OCI-M1 (cell line): ENCODE measurements at regions not wholly inside any gene's neighbourhood (a gene's known extent, or its start where the extent isn't known, plus 50 kb on each side); places are given as distances from the start of the nearest gene placed in this dataset.

Experiments used
- DNase-seq: peaks from one replicate; lab custom pipeline; 2025; lab: John Stamatoyannopoulos, UW

DNA sequence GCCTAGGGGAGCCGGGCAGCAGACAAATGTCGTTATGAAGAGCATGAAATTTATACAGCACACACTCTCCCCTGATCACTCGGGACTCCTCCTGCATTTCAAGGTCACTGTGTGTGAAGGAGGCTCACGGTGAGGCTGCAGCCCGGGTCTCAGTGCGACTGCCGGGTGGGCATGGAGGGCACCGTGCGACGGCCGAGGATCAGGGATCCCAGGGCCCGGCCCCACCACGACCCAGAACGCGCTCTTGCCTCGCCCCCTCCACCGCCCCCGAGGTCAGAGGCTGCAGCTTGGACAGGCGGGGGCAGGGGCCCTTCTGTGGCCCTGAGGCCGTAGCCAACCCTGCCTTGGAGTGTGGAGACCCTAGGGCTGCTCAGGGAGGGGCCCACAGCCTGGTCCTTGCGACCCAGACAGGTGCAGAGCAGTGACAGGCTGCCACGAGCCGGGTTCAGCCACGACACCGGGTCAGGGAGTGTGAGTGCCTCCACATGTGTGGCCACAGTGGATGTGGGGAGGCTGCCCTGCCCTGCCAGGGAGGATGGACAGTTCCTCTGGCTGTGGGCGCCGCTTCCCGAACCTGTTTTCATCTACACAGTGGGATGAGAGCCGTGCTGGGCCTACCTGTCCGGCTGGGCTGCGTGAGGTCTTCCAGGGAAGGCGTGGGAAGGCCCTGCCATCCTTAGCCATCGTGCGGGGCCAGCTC is 89.3 kb upstream of the NKX1-1 start:
- DNase-seq: no peak

GRCh38 chr4:1494416-1495315 is 88.4 kb upstream of the NKX1-1 start:
- no peak for DNase-seq

GRCh38 chr4:1493540-1494287 is 87.5 kb upstream of the NKX1-1 start:
- no peak for DNase-seq

GRCh38 chr4:1492651-1493539 is 86.7 kb upstream of the NKX1-1 start:
- DNase-seq: no peak

- no peak for DNase-seq
Observed at GRCh38 chr4:1492142-1492457, 85.9 kb upstream of the NKX1-1 start.

DNA sequence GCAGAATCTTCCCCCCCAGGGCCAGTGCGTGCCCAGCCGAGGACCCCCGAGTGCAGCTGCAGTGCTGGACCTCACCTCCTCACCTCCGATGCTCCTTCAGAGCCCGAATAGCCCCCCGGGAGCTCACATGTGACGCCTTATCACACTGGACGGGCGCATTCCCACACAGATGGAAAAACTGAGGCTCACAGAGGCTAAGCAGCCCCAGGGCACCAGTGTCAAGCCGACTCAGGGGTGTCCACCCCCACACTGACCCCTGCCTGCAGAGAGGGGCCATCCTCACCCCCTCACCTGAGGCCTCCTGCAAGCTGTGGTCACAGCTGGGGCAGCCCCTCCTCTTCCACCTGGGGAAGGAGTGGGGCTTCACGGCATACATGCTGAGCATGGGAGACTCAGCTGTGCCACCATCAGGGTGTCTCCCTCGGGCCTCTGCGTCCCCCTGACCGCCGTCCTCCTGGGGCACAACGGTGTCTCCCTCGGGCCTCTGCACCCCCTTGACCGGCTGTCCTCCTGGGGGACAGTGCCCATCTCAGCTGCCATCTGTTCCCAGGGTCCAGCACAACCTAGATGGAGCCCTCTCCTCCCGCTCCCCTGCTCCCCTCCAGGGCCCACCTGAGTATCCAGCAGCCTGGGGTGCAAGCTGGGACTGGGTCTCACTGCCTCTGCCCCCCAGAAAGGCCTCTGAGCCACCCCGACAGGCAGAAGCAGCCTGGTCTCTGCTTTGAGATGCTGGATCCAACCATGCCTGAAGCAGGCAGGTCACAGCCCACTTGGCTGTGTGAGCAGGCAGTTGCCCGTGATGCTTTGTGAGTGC is 85.3 kb upstream of the NKX1-1 start:
- DNase-seq: no peak

DNA sequence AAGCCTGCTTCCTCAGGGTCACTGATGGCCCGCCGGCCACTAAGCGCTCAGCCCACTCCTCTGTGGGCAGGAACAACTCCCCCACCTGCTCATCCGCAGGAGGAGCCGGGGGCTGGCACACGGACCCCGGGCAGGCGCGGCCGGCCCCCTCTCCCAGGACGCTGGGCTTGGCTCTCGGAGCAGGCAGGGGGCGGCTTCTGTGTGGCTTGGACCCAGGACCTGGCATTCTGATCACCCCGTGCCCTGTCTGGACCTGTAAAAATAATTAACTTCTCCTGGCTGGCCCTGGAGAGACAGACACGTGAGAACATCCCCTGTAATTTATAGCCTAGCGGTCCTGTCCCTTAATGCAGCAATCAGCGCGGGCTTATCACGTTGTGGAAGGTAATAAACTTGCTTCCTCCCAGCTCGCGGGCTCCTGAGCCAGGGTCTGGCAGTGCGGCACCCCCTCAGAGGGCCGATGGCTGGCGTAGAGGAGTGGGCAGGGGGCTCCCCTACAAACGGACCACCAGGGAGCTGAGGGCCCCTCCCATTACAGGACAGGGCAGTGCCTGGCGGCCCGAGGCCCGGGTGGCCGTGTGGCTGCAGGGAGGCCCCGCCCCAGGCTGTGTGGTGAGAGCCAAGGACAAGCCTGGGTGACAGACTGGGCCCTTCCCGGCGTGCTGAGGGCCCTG is 84.5 kb upstream of the NKX1-1 start:
- no peak for DNase-seq

DNA sequence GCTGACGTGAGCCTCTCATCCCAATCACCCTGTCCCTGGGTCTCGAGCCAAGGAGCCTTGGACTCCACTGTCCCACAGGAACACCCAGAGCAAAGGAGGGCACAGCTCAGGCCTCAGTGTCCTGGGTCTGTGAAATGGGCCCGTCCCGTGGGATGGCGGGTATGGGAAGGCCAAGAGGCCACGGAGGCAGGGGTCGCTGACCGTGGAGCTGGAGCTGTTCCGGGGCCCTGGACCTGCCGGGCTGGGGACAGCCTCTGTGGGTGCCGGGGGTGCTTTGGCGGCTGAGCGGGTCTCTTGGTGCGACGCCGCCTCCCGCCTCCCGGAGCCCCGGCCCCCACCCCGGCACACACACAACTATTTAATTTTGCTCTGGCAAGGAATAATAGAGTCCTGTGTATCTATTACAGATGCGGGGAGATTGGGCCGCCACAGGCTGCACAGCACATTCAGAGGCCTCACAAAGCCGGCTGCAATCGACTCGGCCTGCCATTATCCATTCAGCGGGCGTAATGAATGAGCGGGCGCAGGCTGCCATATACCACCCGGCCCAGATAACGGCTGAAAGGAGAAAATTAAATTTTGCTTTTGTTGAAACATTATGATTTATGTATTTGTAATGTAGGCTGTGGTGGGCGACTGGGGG is 83.9 kb upstream of the NKX1-1 start:
- DNase-seq: no peak

- no peak for DNase-seq
Observed at GRCh38 chr4:1489639-1489995, 83.4 kb upstream of the NKX1-1 start.

- no peak for DNase-seq
Observed at GRCh38 chr4:1488831-1489638, 82.8 kb upstream of the NKX1-1 start.

DNA sequence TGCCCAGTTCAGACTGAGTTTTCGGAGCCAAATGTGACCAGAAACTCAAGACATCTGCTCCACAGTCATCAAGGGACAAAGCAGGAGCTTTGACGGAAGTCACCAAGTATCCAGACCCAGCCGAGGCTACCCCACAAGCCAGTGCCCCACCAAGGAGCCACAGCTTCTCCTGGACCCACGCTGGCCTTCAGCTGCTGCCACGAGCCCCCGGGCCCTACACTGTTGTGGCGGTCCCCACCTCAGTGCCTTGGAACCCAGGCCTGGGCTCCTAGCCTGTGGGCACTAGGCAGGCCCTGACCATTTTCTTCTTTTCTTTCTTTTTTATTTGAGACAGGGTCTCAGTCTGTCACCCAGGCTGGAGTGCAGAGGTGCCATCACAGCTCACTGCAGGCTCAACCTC is 82.1 kb upstream of the NKX1-1 start:
- no peak for DNase-seq

DNA sequence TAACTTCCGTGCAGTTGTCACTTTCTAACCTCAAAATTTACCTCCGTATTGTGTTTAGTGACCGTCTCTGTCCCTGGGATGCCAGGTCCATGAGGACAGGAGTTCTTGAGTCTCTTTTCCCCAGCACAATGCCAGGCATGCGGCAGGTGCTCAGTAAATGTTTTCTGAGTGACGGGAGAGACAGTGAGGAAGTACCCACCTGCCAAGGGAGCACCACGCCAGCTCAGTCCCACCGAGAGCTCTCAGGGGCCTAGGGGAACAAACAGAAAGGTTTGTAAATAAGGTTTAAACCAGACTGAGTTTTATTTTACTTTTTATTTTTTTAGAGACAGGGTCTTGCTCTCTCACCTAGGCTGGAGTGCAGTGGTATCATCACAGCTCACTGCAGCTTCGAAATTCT is 81.5 kb upstream of the NKX1-1 start:
- DNase-seq: no peak

GRCh38 chr4:1487106-1487505 is 80.9 kb upstream of the NKX1-1 start:
- no peak for DNase-seq

DNA sequence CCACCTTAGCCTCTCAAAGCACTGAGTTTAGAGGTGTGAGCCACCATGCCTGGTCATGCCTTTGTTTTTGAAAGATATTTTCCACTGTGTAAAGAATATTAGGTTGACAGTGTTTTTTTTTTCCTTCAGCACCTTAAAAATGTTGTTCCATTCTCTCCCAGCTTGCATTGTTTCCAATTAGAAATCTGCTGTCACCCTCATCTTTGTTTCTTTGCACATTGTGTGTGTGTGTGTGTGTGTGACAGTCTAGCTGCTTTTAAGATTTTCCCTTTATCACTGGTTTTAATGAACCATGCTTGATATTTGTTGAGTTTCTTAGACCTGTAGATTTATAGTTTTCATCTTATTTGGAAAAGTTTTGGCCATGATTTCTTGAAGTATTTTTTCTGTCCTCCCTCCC is 79.0 kb upstream of the NKX1-1 start:
- DNase-seq: no peak

DNA sequence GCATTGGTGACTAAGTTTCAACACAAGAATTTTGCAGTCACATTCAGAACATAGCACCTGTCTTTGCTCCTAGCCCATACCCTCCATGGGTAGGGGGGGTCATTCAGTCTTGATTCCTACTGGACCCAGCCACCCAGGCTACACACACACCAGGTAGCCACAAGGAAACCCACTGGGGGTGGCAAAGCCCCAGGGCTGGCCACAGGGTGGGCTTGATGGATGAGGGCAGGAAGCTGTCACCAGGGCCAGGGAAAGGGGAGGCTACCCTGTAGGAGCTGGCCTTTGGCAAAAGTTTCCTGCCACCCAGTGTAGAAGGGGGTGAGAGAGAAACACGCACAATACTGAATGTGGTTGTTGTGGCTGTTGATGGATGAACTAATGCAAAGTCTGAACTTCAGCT is 74.5 kb upstream of the NKX1-1 start:
- no peak for DNase-seq

GRCh38 chr4:1479454-1479853 is 73.2 kb upstream of the NKX1-1 start:
- no peak for DNase-seq

- DNase-seq: no peak
Observed at GRCh38 chr4:1478766-1479355, 72.6 kb upstream of the NKX1-1 start.

- DNase-seq: no peak
Observed at GRCh38 chr4:1477045-1477840, 71.0 kb upstream of the NKX1-1 start.
